ENCODE measurements at regions not wholly inside any gene's neighbourhood (a gene's known extent, or its start where the extent isn't known, plus 50 kb on each side); places are given as distances from the start of the nearest gene placed in this dataset.

- Histone ChIP-seq H4K20me1 (ENCODE audit: control insufficient read depth, insufficient read depth) (no peaks in the 10 kb centered on the region), H3K27ac (ENCODE audit: control insufficient read depth, insufficient read depth) (no peak overlapping the region), H3K4me3 (no peak overlapping the region), H3K9me3 (replicated peaks; ENCODE audit: control insufficient read depth, insufficient read depth, low read length) (no peaks in the 10 kb centered on the region), H3K4me1 (ENCODE audit: control insufficient read depth, insufficient read depth, low read length) (no peaks in the 10 kb centered on the region), H3K4me2 (ENCODE audit: control insufficient read depth, insufficient read depth) (no peak overlapping the region), H2AFZ (ENCODE audit: control insufficient read depth, low read depth, low read length) (no peak overlapping the region), H3K27me3 (replicated peaks in 1 of 2; ENCODE audit: control insufficient read depth in 2 of 2, insufficient read depth in 2 of 2, low read length in 1 of 2) (no peaks in the 10 kb centered on the region), H3K79me2 (ENCODE audit: control insufficient read depth, insufficient read depth, low read length) (no peaks in the 10 kb centered on the region), H3K36me3 (ENCODE audit: control insufficient read depth in 2 of 2, insufficient read depth in 2 of 2, low read length in 1 of 2) (no peaks in the 10 kb centered on the region), H3K9ac (ENCODE audit: control insufficient read depth, insufficient read depth, low read length) (no peak overlapping the region)
- no peak for DNase-seq (ENCODE audit: low read depth, low spot score)
- intact Hi-C loops (cut with micrococcal nuclease; ENCODE audit: unreplicated experiment) (no loop called here), in situ Hi-C loops (cut with MboI) (no loop called here)
- ATAC-seq: no peak
- no peak for FAIRE-seq
- ChIA-PET CTCF (interaction anchor here (0.6 to 1.6 kb wide), 3 partner anchors 8 to 20 kb away, joined by 3 to 5 read pairs (median 4); no protein-coding TSS in a partner anchor), RAD21 (ENCODE audit: unreplicated experiment) (no interaction called here), SMC1A (ENCODE audit: uncharacterized antibody, unreplicated experiment) (interaction anchor here (0.8 to 2.1 kb wide), 3 partner anchors 12 to 622 kb away, joined by 3 to 5 read pairs (median 3); no protein-coding TSS in a partner anchor), POLR2A (no interaction called here)
- BruUV-seq (replicated peaks): no TSS peak
- TF ChIP-seq FOS (IDR thresholded peaks at IDR 0.05; ENCODE audit: borderline replicate concordance, extremely low read depth, insufficient read length): no peak
- no peak for TF ChIP-seq YBX1 (IDR thresholded peaks at IDR 0.05)
- TF ChIP-seq BCLAF1 (IDR thresholded peaks at IDR 0.05): no peak
- no peak for TF ChIP-seq PAX5 (IDR thresholded peaks at IDR 0.05; ENCODE audit: borderline replicate concordance, low read depth, low read length)
- no peak for TF ChIP-seq NR2F1 (conservative IDR thresholded peaks at IDR 0.05)
- no peak for TF ChIP-seq KAT2A (conservative IDR thresholded peaks at IDR 0.05; ENCODE audit: control insufficient read depth, low read depth, low read length)
- TF ChIP-seq, protein P1, sequence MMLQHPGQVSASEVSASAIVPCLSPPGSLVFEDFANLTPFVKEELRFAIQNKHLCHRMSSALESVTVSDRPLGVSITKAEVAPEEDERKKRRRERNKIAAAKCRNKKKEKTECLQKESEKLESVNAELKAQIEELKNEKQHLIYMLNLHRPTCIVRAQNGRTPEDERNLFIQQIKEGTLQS (IDR thresholded peaks at IDR 0.05; ENCODE audit: borderline replicate concordance, extremely low read depth, low read depth, low read length): no peak
- no peak for TF ChIP-seq POLR2AphosphoS2 (IDR thresholded peaks at IDR 0.05; ENCODE audit: low read depth, low read length)
- TF ChIP-seq YY1 (IDR thresholded peaks at IDR 0.05; ENCODE audit: low read depth, low read length): no peak
- no peak for TF ChIP-seq RB1 (IDR thresholded peaks at IDR 0.05; ENCODE audit: borderline replicate concordance)
- TF ChIP-seq TCF7 (IDR thresholded peaks at IDR 0.05; ENCODE audit: borderline replicate concordance): no peak
- no peak for TF ChIP-seq ZZZ3 (IDR thresholded peaks at IDR 0.05; ENCODE audit: control insufficient read depth, insufficient read length, low read depth)
- no peak for TF ChIP-seq ZNF217 (IDR thresholded peaks at IDR 0.05)
- TF ChIP-seq SIX5 (IDR thresholded peaks at IDR 0.05; ENCODE audit: low read depth, low read length, severe bottlenecking): no peak
- TF ChIP-seq, protein P2, sequence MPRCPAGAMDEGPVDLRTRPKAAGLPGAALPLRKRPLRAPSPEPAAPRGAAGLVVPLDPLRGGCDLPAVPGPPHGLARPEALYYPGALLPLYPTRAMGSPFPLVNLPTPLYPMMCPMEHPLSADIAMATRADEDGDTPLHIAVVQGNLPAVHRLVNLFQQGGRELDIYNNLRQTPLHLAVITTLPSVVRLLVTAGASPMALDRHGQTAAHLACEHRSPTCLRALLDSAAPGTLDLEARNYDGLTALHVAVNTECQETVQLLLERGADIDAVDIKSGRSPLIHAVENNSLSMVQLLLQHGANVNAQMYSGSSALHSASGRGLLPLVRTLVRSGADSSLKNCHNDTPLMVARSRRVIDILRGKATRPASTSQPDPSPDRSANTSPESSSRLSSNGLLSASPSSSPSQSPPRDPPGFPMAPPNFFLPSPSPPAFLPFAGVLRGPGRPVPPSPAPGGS (IDR thresholded peaks at IDR 0.05; ENCODE audit: borderline replicate concordance, insufficient read depth, low read depth, low read length, poor library complexity, severe bottlenecking): no peak
- no peak for TF ChIP-seq ZNF687 (IDR thresholded peaks at IDR 0.05)
- TF ChIP-seq EZH2 (IDR thresholded peaks at IDR 0.05; ENCODE audit: borderline replicate concordance, control insufficient read depth, low read depth, low read length): no peak
- TF ChIP-seq BRCA1 (IDR thresholded peaks at IDR 0.05; ENCODE audit: low read depth, low read length): no peak
Observed at GRCh38 chr2:16952368-16952767, 286.7 kb upstream of the CYRIA start.
